ENCODE measurements at regions not wholly inside any gene's neighbourhood (a gene's known extent, or its start where the extent isn't known, plus 50 kb on each side); places are given as distances from the start of the nearest gene placed in this dataset.
"Not testable (repeated sequence)": the region's sequence is repeated elsewhere in the genome, so short reads cannot be mapped to it uniquely, and the experiment has no call there.

GRCh38 chr14:104307627-104308401 is 169.4 kb downstream of the KIF26A start:
- DNase-seq (ENCODE audit: low read depth) = no peak
- no peak overlapping the region for H3K4me3 ChIP-seq (ENCODE audit: low read length)
- no peak for TF ChIP-seq CTCF (IDR thresholded peaks at IDR 0.05; ENCODE audit: insufficient read depth, low read depth, low read length, missing control alignments)

GRCh38 chr14:104308534-104308933 is 170.1 kb downstream of the KIF26A start:
- not testable (repeated sequence) for DNase-seq (ENCODE audit: low read depth); H3K4me3 ChIP-seq (ENCODE audit: low read length)

- DNase-seq (ENCODE audit: low read depth) = no peak
- no peak overlapping the region for H3K4me3 ChIP-seq (ENCODE audit: low read length)
- no peak for TF ChIP-seq CTCF (IDR thresholded peaks at IDR 0.05; ENCODE audit: insufficient read depth, low read depth, low read length, missing control alignments)
Observed at GRCh38 chr14:104309657-104310369, 171.4 kb downstream of the KIF26A start.

- no peak overlapping the region for H3K4me3 ChIP-seq (ENCODE audit: low read length)
- TF ChIP-seq CTCF (IDR thresholded peaks at IDR 0.05; ENCODE audit: insufficient read depth, low read depth, low read length, missing control alignments) = no peak
- DNase-seq (ENCODE audit: low read depth) = no peak
Observed at GRCh38 chr14:104311358-104311757, 173.0 kb downstream of the KIF26A start.

- TF ChIP-seq CTCF (IDR thresholded peaks at IDR 0.05; ENCODE audit: insufficient read depth, low read depth, low read length, missing control alignments) = no peak
- H3K4me3 ChIP-seq (ENCODE audit: low read length) = no peak overlapping the region
- no peak for DNase-seq (ENCODE audit: low read depth)
Observed at GRCh38 chr14:104313674-104314073, 175.3 kb downstream of the KIF26A start.

- H3K4me3 ChIP-seq (ENCODE audit: low read length) = no peak overlapping the region
- TF ChIP-seq CTCF (IDR thresholded peaks at IDR 0.05; ENCODE audit: insufficient read depth, low read depth, low read length, missing control alignments) = no peak
- DNase-seq (ENCODE audit: low read depth) = no peak
Observed at GRCh38 chr14:104314251-104314941, 176.0 kb downstream of the KIF26A start.

GRCh38 chr14:104315169-104315568 is 176.8 kb downstream of the KIF26A start:
- DNase-seq (ENCODE audit: low read depth) = no peak
- H3K4me3 ChIP-seq (ENCODE audit: low read length) = no peak overlapping the region
- no peak for TF ChIP-seq CTCF (IDR thresholded peaks at IDR 0.05; ENCODE audit: insufficient read depth, low read depth, low read length, missing control alignments)
